H9 (cell line): ENCODE measurements at regions not wholly inside any gene's neighbourhood (a gene's known extent, or its start where the extent isn't known, plus 50 kb on each side); places are given as distances from the start of the nearest gene placed in this dataset.

Experiments
- DNase-seq: peaks from one replicate; pipeline ENCODE4 v3.0.0-alpha.2; 2017
- H2AFZ ChIP-seq: one replicate; pipeline ENCODE4 v1.6.1; 2013; ENCODE audit warnings: mild to moderate bottlenecking, low read length, control low read depth, moderate library complexity
- H2AK5ac ChIP-seq: 2 replicates; pipeline ENCODE4 v1.6.1; 2013; ENCODE audit warnings: low read length, control low read depth, mixed read lengths; ENCODE audit not compliant: insufficient read length
- H2BK120ac ChIP-seq: one replicate; pipeline ENCODE4 v1.6.1; 2013; ENCODE audit warnings: low read depth, mild to moderate bottlenecking, low read length, control low read depth, inconsistent platforms; ENCODE audit not compliant: poor library complexity, severe bottlenecking
- H2BK12ac ChIP-seq: 2 replicates; pipeline ENCODE4 v1.6.1; 2013; ENCODE audit warnings: low read length, control low read depth, mixed read lengths, low read depth; ENCODE audit not compliant: insufficient read length
- H2BK15ac ChIP-seq: 2 replicates; pipeline ENCODE4 v1.6.1; 2013; ENCODE audit warnings: low read depth, low read length, control low read depth
- H2BK20ac ChIP-seq: one replicate; pipeline ENCODE4 v1.6.1; 2013; ENCODE audit warnings: low read depth, mild to moderate bottlenecking, low read length, control low read depth, inconsistent platforms; ENCODE audit not compliant: poor library complexity, severe bottlenecking
- H2BK5ac ChIP-seq: 2 replicates; pipeline ENCODE4 v1.6.1; 2013; ENCODE audit warnings: low read length, control low read depth, mixed read lengths; ENCODE audit not compliant: insufficient read length
- H3K14ac ChIP-seq: 2 replicates; pipeline ENCODE4 v1.6.1; 2013; ENCODE audit warnings: low read length, control low read depth; ENCODE audit not compliant: insufficient read depth
- H3K18ac ChIP-seq: 2 replicates; pipeline ENCODE4 v1.6.1; 2013; ENCODE audit warnings: low read depth, mild to moderate bottlenecking, mixed read lengths, low read length, control low read depth; ENCODE audit not compliant: insufficient read length
- H3K23ac ChIP-seq: 2 replicates; pipeline ENCODE4 v1.6.1; 2013; ENCODE audit warnings: low read length, control low read depth, mixed read lengths, low read depth; ENCODE audit not compliant: insufficient read length
- H3K23me2 ChIP-seq: 2 replicates; pipeline ENCODE4 v1.6.1; 2013; ENCODE audit warnings: low read depth, mild to moderate bottlenecking, mixed read lengths, low read length, control low read depth; ENCODE audit not compliant: insufficient read length, poor library complexity, severe bottlenecking
- H3K27ac ChIP-seq: 2 replicates; pipeline ENCODE4 v1.5.1; 2013; ENCODE audit warnings: low read length, control low read depth, mixed read lengths, low read depth; ENCODE audit not compliant: insufficient read length
- H3K27me3 ChIP-seq: 2 replicates; pipeline ENCODE4 v1.6.1; 2013; ENCODE audit warnings: low read length, control low read depth, inconsistent platforms; ENCODE audit not compliant: insufficient read depth
- H3K4ac ChIP-seq: 2 replicates; pipeline ENCODE4 v1.6.1; 2013; ENCODE audit warnings: low read depth, mild to moderate bottlenecking, control low read depth, inconsistent platforms, low read length, moderate library complexity
- H3K4me1 ChIP-seq: 2 replicates; pipeline ENCODE4 v1.6.1; 2013; ENCODE audit warnings: low read length, control low read depth, inconsistent platforms; ENCODE audit not compliant: insufficient read depth
- H3K4me2 ChIP-seq: 2 replicates; pipeline ENCODE4 v1.6.1; 2013; ENCODE audit warnings: low read length, control low read depth, mixed read lengths; ENCODE audit not compliant: insufficient read length, insufficient read depth
- H3K56ac ChIP-seq: 2 replicates; pipeline ENCODE4 v1.6.1; 2013; ENCODE audit warnings: low read depth, mild to moderate bottlenecking, mixed read lengths, low read length, control low read depth; ENCODE audit not compliant: insufficient read length
- H3K79me1 ChIP-seq: 2 replicates; pipeline ENCODE4 v1.6.1; 2013; ENCODE audit warnings: low read depth, mild to moderate bottlenecking, moderate library complexity, low read length, control low read depth, inconsistent platforms; ENCODE audit not compliant: insufficient read depth, poor library complexity, severe bottlenecking
- H3K79me2 ChIP-seq: 2 replicates; pipeline ENCODE4 v1.6.1; 2013; ENCODE audit warnings: low read length, control low read depth, inconsistent platforms; ENCODE audit not compliant: insufficient read depth
- H3K9ac ChIP-seq: 2 replicates; pipeline ENCODE4 v1.6.1; 2013; ENCODE audit warnings: low read length, control low read depth, mixed read lengths; ENCODE audit not compliant: insufficient read length; ENCODE audit errors: extremely low read depth
- H3K9me3 ChIP-seq: one replicate; pipeline ENCODE4 v1.6.1; 2013; ENCODE audit warnings: low read depth, low read length, inconsistent platforms; ENCODE audit not compliant: control insufficient read depth
- H3T11ph ChIP-seq: one replicate; pipeline ENCODE4 v1.6.1; 2013; ENCODE audit warnings: mild to moderate bottlenecking, low read length, control low read depth, inconsistent platforms
- H4K20me1 ChIP-seq: one replicate; pipeline ENCODE4 v1.6.1; 2013; ENCODE audit not compliant: control insufficient read depth, insufficient read length, insufficient read depth
- H4K5ac ChIP-seq: 2 replicates; pipeline ENCODE4 v1.6.1; 2013; ENCODE audit warnings: low read depth, mild to moderate bottlenecking, mixed read lengths, low read length, control low read depth; ENCODE audit not compliant: insufficient read length
- H4K8ac ChIP-seq: replicated peaks from 2 replicates; pipeline ENCODE4 v1.6.1; 2013; ENCODE audit warnings: low read length, control low read depth, mixed read lengths, low read depth; ENCODE audit not compliant: insufficient read length
- H4K91ac ChIP-seq: 2 replicates; pipeline ENCODE4 v1.6.1; 2013; ENCODE audit warnings: low read depth, mild to moderate bottlenecking, moderate library complexity, mixed read lengths, low read length, control low read depth; ENCODE audit not compliant: insufficient read length
- H3K27ac Mint-ChIP-seq, 3 experiments: 2 replicates in 2 of 3; 3 replicates in 1 of 3; pipeline ENCODE4 v1.8.0; 2020 to 2021; ENCODE audit warnings: mixed read lengths in 3 of 3, mild to moderate bottlenecking in 1 of 3, moderate library complexity in 1 of 3
- H3K27me3 Mint-ChIP-seq: 2 replicates; pipeline ENCODE4 v1.8.0; 2021; ENCODE audit warnings: low read depth, mild to moderate bottlenecking, moderate library complexity, mixed read lengths
- H3K36me3 Mint-ChIP-seq, 3 experiments: 2 replicates in 2 of 3; 3 replicates in 1 of 3; pipeline ENCODE4 v1.8.0; 2020 to 2021; ENCODE audit warnings: low read depth in 3 of 3, mixed read lengths in 3 of 3; ENCODE audit not compliant: insufficient read depth in 1 of 3
- H3K4me1 Mint-ChIP-seq, 2 experiments: 2 replicates each; pipeline ENCODE4 v1.8.0; 2020; ENCODE audit warnings: mixed read lengths in 2 of 2
- H3K4me3 Mint-ChIP-seq, 2 experiments: 2 replicates in 1 of 2; 3 replicates in 1 of 2; pipeline ENCODE4 v1.8.0; 2020 to 2021; ENCODE audit warnings: mild to moderate bottlenecking in 2 of 2, mixed read lengths in 2 of 2, moderate library complexity in 1 of 2
- H3K9me3 Mint-ChIP-seq, 2 experiments: 2 replicates in 1 of 2; 3 replicates in 1 of 2; pipeline ENCODE4 v1.8.0; 2020; ENCODE audit warnings: mild to moderate bottlenecking in 2 of 2, mixed read lengths in 2 of 2, moderate library complexity in 1 of 2
- WGBS: extraction: QIAGEN DNeasy Blood & Tissue Kit; methylation state at CpG from one replicate; pipeline ENCODE4 v1.1.7; 2013; ENCODE audit warnings: missing lambda C conversion rate, low lambda C conversion rate, mixed read lengths; ENCODE audit not compliant: insufficient read length; ENCODE audit errors: extremely low coverage; 5-methylcytosine and 5-hydroxymethylcytosine counted together
- TF ChIP-seq, protein P1 (sequence below): fragments of 200-600 bp; sonication (generic); conservative IDR thresholded peaks from 3 replicates; pipeline ENCODE4 v1.8.0; 2021; ENCODE audit warnings: antibody characterized with exemption, mild to moderate bottlenecking

DNA sequence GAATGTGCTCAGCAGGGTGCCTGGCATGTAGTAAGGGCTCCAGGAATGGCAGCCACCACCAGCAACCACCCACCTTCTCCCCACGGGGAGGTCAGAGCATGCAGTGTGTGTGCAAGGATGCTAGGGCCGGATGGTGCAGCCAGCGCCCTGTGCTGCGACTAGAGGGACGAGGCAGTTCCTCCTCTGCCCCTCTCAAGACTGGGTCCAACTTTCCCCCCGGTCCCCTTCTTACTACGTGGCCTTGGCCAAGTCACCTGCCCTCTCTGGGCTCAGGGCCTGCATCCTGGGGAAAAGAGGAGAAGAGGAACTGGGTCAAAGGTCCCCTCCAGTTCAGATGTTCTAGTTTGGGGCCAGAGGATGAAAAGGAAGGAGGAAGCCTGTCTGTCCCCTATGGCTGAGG lies 71.6 kb upstream of the TARDBP start:
- peaks cover 11 to 35% of the 10 kb centered on the region in 2 experiments for H3K4me1 Mint-ChIP-seq
- H3K27me3 Mint-ChIP-seq: peaks cover 35% of the 10 kb centered on the region
- H3K27ac ChIP-seq: no peak overlapping the region

More for the DNA sequence above, 71.6 kb upstream of the TARDBP start:
- no peak for DNase-seq
- Mint-ChIP-seq H3K36me3 (no peaks in the 10 kb centered on the region), H3K9me3 (no peaks in the 10 kb centered on the region; a peak in 1 of 5 replicates), H3K27ac (no peak overlapping the region; a peak in 1 of 7 replicates), H3K4me3 (no peak overlapping the region)
- Histone ChIP-seq H3K79me2 (no peaks in the 10 kb centered on the region), H3K9ac (no peak overlapping the region), H2BK12ac (no peak overlapping the region), H3K23me2 (no peaks in the 10 kb centered on the region), H3K4ac (no peak overlapping the region), H4K91ac (no peak overlapping the region), H2BK120ac (no peak overlapping the region), H3K27me3 (no peaks in the 10 kb centered on the region), H3K4me2 (no peak overlapping the region), H3K4me1 (no peaks in the 10 kb centered on the region), H3K9me3 (no peaks in the 10 kb centered on the region), H3K79me1 (no peaks in the 10 kb centered on the region), H4K20me1 (no peaks in the 10 kb centered on the region), H3K23ac (no peak overlapping the region), H3K56ac (no peak overlapping the region), H2AFZ (no peak overlapping the region), H4K8ac (no peak overlapping the region), H2BK20ac (no peak overlapping the region), H4K5ac (no peak overlapping the region), H3K14ac (no peak overlapping the region), H2BK5ac (no peak overlapping the region), H3K18ac (no peak overlapping the region), H2BK15ac (no peak overlapping the region), H3T11ph (no peak overlapping the region), H2AK5ac (no peak overlapping the region)
- WGBS: no CpG with 5 or more reads among the region's 7 CpGs
- TF ChIP-seq, protein P1, sequence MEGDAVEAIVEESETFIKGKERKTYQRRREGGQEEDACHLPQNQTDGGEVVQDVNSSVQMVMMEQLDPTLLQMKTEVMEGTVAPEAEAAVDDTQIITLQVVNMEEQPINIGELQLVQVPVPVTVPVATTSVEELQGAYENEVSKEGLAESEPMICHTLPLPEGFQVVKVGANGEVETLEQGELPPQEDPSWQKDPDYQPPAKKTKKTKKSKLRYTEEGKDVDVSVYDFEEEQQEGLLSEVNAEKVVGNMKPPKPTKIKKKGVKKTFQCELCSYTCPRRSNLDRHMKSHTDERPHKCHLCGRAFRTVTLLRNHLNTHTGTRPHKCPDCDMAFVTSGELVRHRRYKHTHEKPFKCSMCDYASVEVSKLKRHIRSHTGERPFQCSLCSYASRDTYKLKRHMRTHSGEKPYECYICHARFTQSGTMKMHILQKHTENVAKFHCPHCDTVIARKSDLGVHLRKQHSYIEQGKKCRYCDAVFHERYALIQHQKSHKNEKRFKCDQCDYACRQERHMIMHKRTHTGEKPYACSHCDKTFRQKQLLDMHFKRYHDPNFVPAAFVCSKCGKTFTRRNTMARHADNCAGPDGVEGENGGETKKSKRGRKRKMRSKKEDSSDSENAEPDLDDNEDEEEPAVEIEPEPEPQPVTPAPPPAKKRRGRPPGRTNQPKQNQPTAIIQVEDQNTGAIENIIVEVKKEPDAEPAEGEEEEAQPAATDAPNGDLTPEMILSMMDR: no peak
